Kidney epithelial cell (primary cell): ENCODE measurements at regions not wholly inside any gene's neighbourhood (a gene's known extent, or its start where the extent isn't known, plus 50 kb on each side); places are given as distances from the start of the nearest gene placed in this dataset.
"Not testable (repeated sequence)": the region's sequence is repeated elsewhere in the genome, so short reads cannot be mapped to it uniquely, and the experiment has no call there.

Source experiments
- DNase-seq: peaks from one replicate; pipeline ENCODE4 v3.0.0-alpha.2; 2010; ENCODE audit warnings: low read depth
- H3K27me3 ChIP-seq: 2 replicates; pipeline ENCODE4 v1.6.0; 2011; ENCODE audit warnings: low read length; ENCODE audit not compliant: control insufficient read depth, insufficient read depth
- H3K36me3 ChIP-seq: 2 replicates; pipeline ENCODE4 v1.5.1; 2011; ENCODE audit warnings: low read length; ENCODE audit not compliant: control insufficient read depth, insufficient read depth
- H3K4me3 ChIP-seq: 2 replicates; pipeline ENCODE4 v1.5.1; 2011; ENCODE audit warnings: low read depth, mild to moderate bottlenecking, control low read depth, low read length
- TF ChIP-seq, protein P1 (sequence below): IDR thresholded peaks from 2 replicates; pipeline ENCODE4 v1.5.1; 2011; ENCODE audit warnings: mild to moderate bottlenecking, moderate library complexity, low read length, control low read depth, inconsistent platforms; ENCODE audit not compliant: insufficient read depth, poor library complexity, severe bottlenecking

DNA sequence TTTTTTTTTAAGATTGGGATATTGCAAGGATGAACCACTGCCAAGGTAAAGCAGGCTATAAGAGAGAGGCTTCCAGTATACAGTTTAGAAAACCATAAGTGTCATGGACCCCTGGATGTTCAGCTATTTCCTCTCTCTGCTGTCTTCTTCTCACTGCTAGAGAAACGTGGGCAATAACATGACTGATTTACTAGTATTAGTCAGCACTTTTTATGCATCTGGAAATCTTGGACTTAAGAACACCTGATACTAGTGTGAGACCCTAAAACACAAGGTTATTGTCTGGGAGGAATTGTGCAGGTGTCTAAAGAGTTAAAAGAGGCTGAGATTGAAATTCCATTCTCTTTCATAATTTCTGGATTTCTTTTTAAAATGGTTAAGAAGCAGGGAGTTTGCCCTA is 460.6 kb upstream of the MCTP2 start:
- H3K36me3 ChIP-seq, result no peaks in the 10 kb centered on the region
- TF ChIP-seq, protein P1, sequence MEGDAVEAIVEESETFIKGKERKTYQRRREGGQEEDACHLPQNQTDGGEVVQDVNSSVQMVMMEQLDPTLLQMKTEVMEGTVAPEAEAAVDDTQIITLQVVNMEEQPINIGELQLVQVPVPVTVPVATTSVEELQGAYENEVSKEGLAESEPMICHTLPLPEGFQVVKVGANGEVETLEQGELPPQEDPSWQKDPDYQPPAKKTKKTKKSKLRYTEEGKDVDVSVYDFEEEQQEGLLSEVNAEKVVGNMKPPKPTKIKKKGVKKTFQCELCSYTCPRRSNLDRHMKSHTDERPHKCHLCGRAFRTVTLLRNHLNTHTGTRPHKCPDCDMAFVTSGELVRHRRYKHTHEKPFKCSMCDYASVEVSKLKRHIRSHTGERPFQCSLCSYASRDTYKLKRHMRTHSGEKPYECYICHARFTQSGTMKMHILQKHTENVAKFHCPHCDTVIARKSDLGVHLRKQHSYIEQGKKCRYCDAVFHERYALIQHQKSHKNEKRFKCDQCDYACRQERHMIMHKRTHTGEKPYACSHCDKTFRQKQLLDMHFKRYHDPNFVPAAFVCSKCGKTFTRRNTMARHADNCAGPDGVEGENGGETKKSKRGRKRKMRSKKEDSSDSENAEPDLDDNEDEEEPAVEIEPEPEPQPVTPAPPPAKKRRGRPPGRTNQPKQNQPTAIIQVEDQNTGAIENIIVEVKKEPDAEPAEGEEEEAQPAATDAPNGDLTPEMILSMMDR, result no peak
- no peak for DNase-seq

DNA sequence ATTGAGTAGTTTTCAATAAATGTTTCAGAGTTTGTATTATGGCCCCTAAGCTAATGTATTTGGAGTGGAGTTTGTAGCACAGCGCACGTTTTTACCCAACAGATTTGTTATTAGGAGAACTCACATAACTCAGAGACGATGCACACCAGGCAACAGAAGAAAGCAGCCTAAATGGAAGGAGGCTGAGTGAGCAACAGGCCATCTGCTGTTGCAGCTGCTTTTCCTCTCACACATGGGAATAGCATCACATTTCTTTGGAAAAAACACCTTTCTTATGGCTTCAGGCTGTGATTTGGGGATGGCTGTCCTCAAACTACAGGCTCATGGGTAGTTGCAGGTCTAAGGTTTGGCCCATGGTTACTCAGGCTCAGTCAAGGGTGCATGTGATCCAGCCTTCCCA is 469.3 kb upstream of the MCTP2 start:
- no peaks in the 10 kb centered on the region for H3K36me3 ChIP-seq
- TF ChIP-seq, protein P1, result no peak
- DNase-seq, result no peak
- H3K4me3 ChIP-seq, result no peak overlapping the region
- no peaks in the 10 kb centered on the region for H3K27me3 ChIP-seq

More for the DNA sequence above, 460.6 kb upstream of the MCTP2 start:
- Histone ChIP-seq H3K4me3 (no peak overlapping the region), H3K27me3 (no peaks in the 10 kb centered on the region)

DNA sequence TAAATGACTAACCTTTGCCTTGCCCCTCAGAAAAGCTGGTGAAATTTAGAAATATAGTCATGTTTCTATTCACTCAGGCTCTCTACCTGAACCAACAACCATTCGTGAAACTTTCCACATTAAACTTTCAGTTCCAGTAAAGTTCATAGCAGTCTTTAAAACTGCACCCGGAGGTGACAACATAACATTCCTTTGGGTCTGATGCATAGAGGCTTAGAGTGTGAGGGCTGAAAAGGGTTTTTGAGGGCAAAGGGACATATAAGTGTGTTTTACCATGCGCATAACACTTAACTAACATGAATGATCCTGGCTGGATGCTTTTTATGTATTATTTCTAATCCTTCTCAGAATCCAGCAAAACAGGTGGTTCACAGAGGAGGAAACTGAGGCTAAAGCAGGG is 471.7 kb upstream of the MCTP2 start:
- Histone ChIP-seq H3K36me3 (no peaks in the 10 kb centered on the region), H3K4me3 (no peak overlapping the region), H3K27me3 (no peaks in the 10 kb centered on the region)
- TF ChIP-seq, protein P1, result no peak
- DNase-seq, result no peak

DNA sequence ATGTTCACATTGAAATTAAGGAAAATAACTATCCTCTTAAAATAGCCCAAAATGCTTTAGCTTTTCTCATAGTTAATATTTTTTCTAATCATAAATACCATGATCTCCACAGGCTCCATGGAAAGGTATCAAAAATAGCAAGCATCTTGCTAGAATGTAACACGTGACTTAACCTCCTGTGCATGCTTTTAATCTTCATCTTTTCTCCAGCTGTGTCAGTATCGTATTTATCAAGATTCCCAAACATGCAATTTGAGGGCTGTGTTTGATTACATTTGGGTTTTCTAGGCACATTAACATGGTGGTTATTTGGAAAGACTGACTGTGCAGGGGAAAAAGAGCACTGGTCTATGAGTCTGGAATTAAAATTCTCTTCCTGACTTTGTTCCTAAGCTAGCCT is 472.5 kb upstream of the MCTP2 start:
- H3K36me3 ChIP-seq, result no peaks in the 10 kb centered on the region
- no peaks in the 10 kb centered on the region for H3K27me3 ChIP-seq
- TF ChIP-seq, protein P1, result no peak
- no peak overlapping the region for H3K4me3 ChIP-seq
- DNase-seq, result no peak

DNA sequence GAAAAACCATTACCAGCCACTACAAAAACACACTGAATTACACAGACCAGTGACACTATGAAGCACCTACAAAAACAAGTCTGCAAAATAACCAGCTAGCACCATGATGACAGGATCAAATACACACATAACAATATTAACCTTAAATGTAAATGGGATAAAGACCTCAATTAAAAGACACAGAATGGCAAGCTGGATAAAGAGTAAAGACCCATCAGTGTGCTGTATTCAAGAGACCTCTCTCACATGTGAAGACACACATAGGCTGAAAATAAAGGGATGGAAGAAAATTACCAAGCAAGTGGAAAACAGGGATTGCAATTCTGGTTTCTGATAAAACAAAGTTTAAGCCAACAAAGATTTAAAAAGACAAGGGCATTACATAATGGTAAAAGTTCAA is 482.7 kb upstream of the MCTP2 start:
- no peak for DNase-seq
- no peaks in the 10 kb centered on the region for H3K27me3 ChIP-seq
- TF ChIP-seq, protein P1, result no peak
- no peaks in the 10 kb centered on the region for H3K36me3 ChIP-seq
- no peak overlapping the region for H3K4me3 ChIP-seq

DNA sequence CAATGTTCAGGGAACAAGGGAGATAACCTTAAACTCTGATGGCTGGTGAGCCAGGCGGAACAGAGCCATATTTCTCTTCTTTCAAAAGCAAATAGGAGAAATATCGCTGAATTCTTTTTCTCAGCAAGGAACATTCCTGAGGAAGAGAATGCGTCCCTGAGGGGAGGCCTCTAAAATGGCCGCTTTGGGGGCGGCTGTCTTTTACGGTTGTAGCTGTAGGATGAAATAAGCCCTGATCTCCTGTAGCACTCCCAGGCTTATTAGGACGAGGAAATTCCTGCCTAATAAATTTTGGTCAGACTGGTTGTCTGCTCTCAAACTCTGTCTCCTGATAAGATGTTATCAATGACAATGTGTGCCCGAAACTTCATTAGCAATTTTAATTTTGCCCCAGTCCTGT is 496.4 kb upstream of the MCTP2 start:
- H3K4me3 ChIP-seq, H3K36me3 ChIP-seq, H3K27me3 ChIP-seq, DNase-seq: not testable (repeated sequence)

DNA sequence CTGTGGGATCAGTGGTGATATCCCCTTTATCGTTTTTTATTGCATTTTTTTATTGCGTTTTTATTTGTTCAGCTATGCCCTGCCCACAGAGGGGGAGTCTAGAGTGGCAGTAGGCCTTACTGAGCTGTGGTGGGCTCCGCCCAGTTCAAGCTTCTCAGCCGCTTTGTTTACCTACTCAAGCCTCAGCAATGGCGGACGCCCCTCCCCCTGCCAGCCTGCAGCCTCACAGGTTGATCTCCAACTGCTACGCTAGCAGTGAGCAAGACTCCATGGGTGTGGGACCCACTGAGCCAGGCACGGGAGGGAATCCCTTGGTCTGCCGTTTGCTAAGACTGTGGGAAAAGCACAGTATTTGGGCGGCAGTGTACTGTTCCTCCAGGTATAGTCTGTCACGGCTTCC is 500.6 kb upstream of the MCTP2 start:
- TF ChIP-seq, protein P1, result no peak
- Histone ChIP-seq H3K4me3 (no peak overlapping the region), H3K36me3 (no peaks in the 10 kb centered on the region), H3K27me3 (no peaks in the 10 kb centered on the region)
- DNase-seq, result no peak
